Right renal cortex interstitium (tissue), 3 donors: ENCODE measurements at regions not wholly inside any gene's neighbourhood (a gene's known extent, or its start where the extent isn't known, plus 50 kb on each side); places are given as distances from the start of the nearest gene placed in this dataset.
"Not testable (repeated sequence)": the region's sequence is repeated elsewhere in the genome, so short reads cannot be mapped to it uniquely, and the experiment has no call there.

ENCODE experiments used
- DNase-seq, 3 donors: peaks; one replicate each; pipeline ENCODE4 v3.0.0-alpha.2; 2013; ENCODE audit warnings: low read depth in 3 of 3, low spot score in 2 of 3

GRCh38 chr22:33142282-33143055 lies 84.3 kb upstream of the SYN3 start:
- DNase-seq: no peak

GRCh38 chr22:33139937-33140336 lies 81.8 kb upstream of the SYN3 start:
- no peak for DNase-seq

GRCh38 chr22:33138333-33138732 lies 80.2 kb upstream of the SYN3 start:
- DNase-seq: not testable (repeated sequence)

GRCh38 chr22:33130473-33130872 lies 72.3 kb upstream of the SYN3 start:
- no peak for DNase-seq

- no peak for DNase-seq
Measured at GRCh38 chr22:33129621-33130020, 71.4 kb upstream of the SYN3 start.

- no peak for DNase-seq
Measured at GRCh38 chr22:33126881-33127280, 68.7 kb upstream of the SYN3 start.

GRCh38 chr22:33124471-33124870 lies 66.3 kb upstream of the SYN3 start:
- DNase-seq: no peak

- not testable (repeated sequence) for DNase-seq
Measured at GRCh38 chr22:33122439-33122838, 64.3 kb upstream of the SYN3 start.

- DNase-seq: no peak
Measured at GRCh38 chr22:33119044-33119443, 60.9 kb upstream of the SYN3 start.

GRCh38 chr22:33117821-33118220 lies 59.6 kb upstream of the SYN3 start:
- no peak for DNase-seq

GRCh38 chr22:33116841-33117547 lies 58.8 kb upstream of the SYN3 start:
- no peak for DNase-seq

- no peak for DNase-seq
Measured at GRCh38 chr22:33114565-33114964, 56.4 kb upstream of the SYN3 start.

GRCh38 chr22:33112580-33112979 lies 54.4 kb upstream of the SYN3 start:
- no peak for DNase-seq

GRCh38 chr22:33111491-33111890 lies 53.3 kb upstream of the SYN3 start:
- DNase-seq: no peak

- DNase-seq: no peak
Measured at GRCh38 chr22:33110562-33111163, 52.5 kb upstream of the SYN3 start.

- DNase-seq: no peak
Measured at GRCh38 chr22:33109514-33110430, 51.6 kb upstream of the SYN3 start.

- no peak for DNase-seq
Measured at GRCh38 chr22:33108037-33108436, 49.9 kb upstream of the SYN3 start.
